Endodermal cell (in vitro differentiated cells): ENCODE measurements at regions not wholly inside any gene's neighbourhood (a gene's known extent, or its start where the extent isn't known, plus 50 kb on each side); places are given as distances from the start of the nearest gene placed in this dataset.

Experiments
- DNase-seq: peaks from one replicate; pipeline ENCODE4 v3.0.0-alpha.2; 2017
- H3K27ac ChIP-seq: 2 replicates; pipeline ENCODE4 v1.5.1; 2013; ENCODE audit warnings: mild to moderate bottlenecking, low read depth, low read length, moderate library complexity
- H3K27me3 ChIP-seq: 2 replicates; pipeline ENCODE4 v1.6.1; 2013; ENCODE audit warnings: mild to moderate bottlenecking, low read length, moderate library complexity; ENCODE audit not compliant: insufficient read depth, control insufficient read depth, poor library complexity, severe bottlenecking
- H3K36me3 ChIP-seq: 2 replicates; pipeline ENCODE4 v1.7.0; 2013; ENCODE audit warnings: mild to moderate bottlenecking, low read length, moderate library complexity; ENCODE audit not compliant: control insufficient read depth, insufficient read depth
- H3K4me1 ChIP-seq: one replicate; pipeline ENCODE4 v1.7.0; 2013; ENCODE audit warnings: low read length; ENCODE audit not compliant: control insufficient read depth, insufficient read depth
- H3K4me3 ChIP-seq: 2 replicates; pipeline ENCODE4 v1.5.1; 2013; ENCODE audit warnings: mild to moderate bottlenecking, low read length, moderate library complexity
- H3K9ac ChIP-seq: 2 replicates; pipeline ENCODE4 v1.6.1; 2013; ENCODE audit warnings: mild to moderate bottlenecking, low read length, moderate library complexity; ENCODE audit not compliant: poor library complexity, severe bottlenecking; ENCODE audit errors: extremely low read depth
- H3K9me3 ChIP-seq: 2 replicates; pipeline ENCODE4 v1.6.1; 2013; ENCODE audit warnings: mild to moderate bottlenecking, low read length, moderate library complexity; ENCODE audit not compliant: control insufficient read depth
- H3K27ac Mint-ChIP-seq: 2 replicates; pipeline ENCODE4 v1.8.0; 2020; ENCODE audit warnings: mixed read lengths
- H3K27me3 Mint-ChIP-seq: 2 replicates; pipeline ENCODE4 v1.8.0; 2021; ENCODE audit warnings: mild to moderate bottlenecking, mixed read lengths; ENCODE audit not compliant: insufficient read depth
- H3K36me3 Mint-ChIP-seq: 2 replicates; pipeline ENCODE4 v1.8.0; 2020; ENCODE audit warnings: low read depth, mixed read lengths
- H3K4me1 Mint-ChIP-seq: 2 replicates; pipeline ENCODE4 v1.8.0; 2020; ENCODE audit warnings: mixed read lengths
- H3K4me3 Mint-ChIP-seq: 2 replicates; pipeline ENCODE4 v1.8.0; 2020; ENCODE audit warnings: mild to moderate bottlenecking, moderate library complexity, mixed read lengths
- H3K9me3 Mint-ChIP-seq: 2 replicates; pipeline ENCODE4 v1.8.0; 2020; ENCODE audit warnings: mild to moderate bottlenecking, mixed read lengths
- CTCF ChIP-seq: fragments of 200-600 bp; sonication (generic); conservative IDR thresholded peaks from 2 replicates; pipeline ENCODE4 v1.5.0; 2021; ENCODE audit warnings: antibody characterized with exemption, mild to moderate bottlenecking
- WGBS, 2 experiments: methylation state at CpG; one replicate each; pipeline versions ENCODE4 v1.1.5 to v1.1.7; 2013; ENCODE audit warnings: missing lambda C conversion rate in 2 of 2, mixed read lengths in 1 of 2; ENCODE audit not compliant: insufficient coverage in 1 of 2, insufficient read length in 1 of 2; 5-methylcytosine and 5-hydroxymethylcytosine counted together

GRCh38 chr17:71232801-71233559 lies 887.8 kb upstream of the SOX9 start:
- Mint-ChIP-seq H3K4me3 (no peak overlapping the region), H3K27ac (no peak overlapping the region), H3K9me3 (no peaks in the 10 kb centered on the region), H3K4me1 (no peaks in the 10 kb centered on the region), H3K36me3 (no peaks in the 10 kb centered on the region), H3K27me3 (peaks cover 2% of the 10 kb centered on the region)
- Histone ChIP-seq H3K27ac (no peak overlapping the region), H3K9ac (no peak overlapping the region), H3K4me1 (no peaks in the 10 kb centered on the region), H3K36me3 (no peaks in the 10 kb centered on the region), H3K27me3 (peaks cover 4% of the 10 kb centered on the region), H3K9me3 (no peaks in the 10 kb centered on the region), H3K4me3 (no peak overlapping the region)
- no peak for DNase-seq
- WGBS, 2 experiments, result 93 to 98% methylated on average over 5 to 9 of the region's 9 CpGs
- no peak for TF ChIP-seq CTCF

GRCh38 chr17:71234349-71234748 lies 886.5 kb upstream of the SOX9 start:
- Mint-ChIP-seq H3K9me3 (no peaks in the 10 kb centered on the region), H3K36me3 (no peaks in the 10 kb centered on the region), H3K27ac (no peak overlapping the region), H3K27me3 (no peaks in the 10 kb centered on the region), H3K4me3 (no peak overlapping the region), H3K4me1 (no peaks in the 10 kb centered on the region)
- H3K9me3 ChIP-seq, result no peaks in the 10 kb centered on the region
- WGBS, 2 experiments, result 93 to 94% methylated on average over 6 to 7 of the region's 7 CpGs
- no peak overlapping the region for H3K9ac ChIP-seq
- H3K27ac ChIP-seq, result no peak overlapping the region
- H3K36me3 ChIP-seq, result no peaks in the 10 kb centered on the region
- H3K4me3 ChIP-seq, result no peak overlapping the region
- no peak for TF ChIP-seq CTCF
- no peaks in the 10 kb centered on the region for H3K27me3 ChIP-seq
- no peaks in the 10 kb centered on the region for H3K4me1 ChIP-seq
- no peak for DNase-seq

GRCh38 chr17:71237903-71238538 lies 882.8 kb upstream of the SOX9 start:
- Mint-ChIP-seq H3K27ac (no peak overlapping the region), H3K4me1 (no peaks in the 10 kb centered on the region), H3K27me3 (no peaks in the 10 kb centered on the region), H3K36me3 (no peaks in the 10 kb centered on the region), H3K9me3 (no peaks in the 10 kb centered on the region), H3K4me3 (no peak overlapping the region)
- TF ChIP-seq CTCF, result no peak
- Histone ChIP-seq H3K4me1 (no peaks in the 10 kb centered on the region), H3K4me3 (no peak overlapping the region), H3K27me3 (no peaks in the 10 kb centered on the region), H3K36me3 (no peaks in the 10 kb centered on the region), H3K9ac (no peak overlapping the region), H3K27ac (no peak overlapping the region), H3K9me3 (no peaks in the 10 kb centered on the region)
- WGBS, 2 experiments, result 100% methylated on average over 1 of the region's 1 CpG
- DNase-seq, result no peak
